HG03045 (cell line): ENCODE measurements at regions not wholly inside any gene's neighbourhood (a gene's known extent, or its start where the extent isn't known, plus 50 kb on each side); places are given as distances from the start of the nearest gene placed in this dataset.

Experiments
- ATAC-seq: cut with Tn5 transposase; IDR thresholded peaks from one replicate; pipeline ENCODE4 v1.9.1; 2021; ENCODE audit warnings: mild to moderate bottlenecking, moderate library complexity; ENCODE audit not compliant: unreplicated experiment

GRCh38 chr6:208364-208763 is 83.9 kb upstream of the DUSP22 start:
- ATAC-seq: no peak

GRCh38 chr6:208938-209337 is 83.3 kb upstream of the DUSP22 start:
- no peak for ATAC-seq

GRCh38 chr6:209432-210103 is 82.7 kb upstream of the DUSP22 start:
- ATAC-seq: no peak

GRCh38 chr6:210104-210456 is 82.2 kb upstream of the DUSP22 start:
- ATAC-seq: no peak

GRCh38 chr6:210778-211374 is 81.4 kb upstream of the DUSP22 start:
- ATAC-seq: no peak

- ATAC-seq: no peak
Measured at GRCh38 chr6:211871-212497, 80.3 kb upstream of the DUSP22 start.

- ATAC-seq: no peak
Measured at GRCh38 chr6:213284-213683, 79.0 kb upstream of the DUSP22 start.

GRCh38 chr6:214428-214827 is 77.9 kb upstream of the DUSP22 start:
- no peak for ATAC-seq

- no peak for ATAC-seq
Measured at GRCh38 chr6:215335-216034, 76.8 kb upstream of the DUSP22 start.

- no peak for ATAC-seq
Measured at GRCh38 chr6:217048-217659, 75.1 kb upstream of the DUSP22 start.

GRCh38 chr6:218153-219018 is 73.9 kb upstream of the DUSP22 start:
- ATAC-seq: peak; percentile 51

- peak; percentile 8 for ATAC-seq
Measured at GRCh38 chr6:219019-219570, 73.2 kb upstream of the DUSP22 start.

GRCh38 chr6:219641-220198 is 72.6 kb upstream of the DUSP22 start:
- ATAC-seq: no peak

- no peak for ATAC-seq
Measured at GRCh38 chr6:220312-220711, 72.0 kb upstream of the DUSP22 start.

- ATAC-seq: no peak
Measured at GRCh38 chr6:220721-221475, 71.4 kb upstream of the DUSP22 start.

- no peak for ATAC-seq
Measured at GRCh38 chr6:221531-222349, 70.5 kb upstream of the DUSP22 start.

GRCh38 chr6:222468-222867 is 69.8 kb upstream of the DUSP22 start:
- ATAC-seq: no peak

- ATAC-seq: no peak
Measured at GRCh38 chr6:223136-223535, 69.2 kb upstream of the DUSP22 start.
